PC-3 (cell line): ENCODE measurements at regions not wholly inside any gene's neighbourhood (a gene's known extent, or its start where the extent isn't known, plus 50 kb on each side); places are given as distances from the start of the nearest gene placed in this dataset.

Experiments used
- CTCF ChIP-seq: fragments of 300-600 bp; sonication (generic); conservative IDR thresholded peaks from 2 replicates; pipeline ENCODE4 v1.5.1; 2017; ENCODE audit warnings: antibody characterized with exemption, low read depth, mild to moderate bottlenecking, low read length
- EZH2phosphoT487 ChIP-seq: fragments of 300-600 bp; sonication (generic); IDR thresholded peaks from 2 replicates; pipeline ENCODE4 v1.6.1; 2018; ENCODE audit warnings: mild to moderate bottlenecking, antibody characterized with exemption, low read length, borderline replicate concordance

- TF ChIP-seq EZH2phosphoT487 = no peak
- TF ChIP-seq CTCF = no peak
These were observed 224.6 kb upstream of the FOXN3 start for GRCh38 chr14:89641495-89642175.
